Loucy (cell line): ENCODE measurements at regions not wholly inside any gene's neighbourhood (a gene's known extent, or its start where the extent isn't known, plus 50 kb on each side); places are given as distances from the start of the nearest gene placed in this dataset.

Source experiments
- EZH2phosphoT487 ChIP-seq: fragments of 200-600 bp; IDR thresholded peaks from 2 replicates; pipeline ENCODE4 v1.6.1; 2018; ENCODE audit warnings: antibody characterized with exemption, mild to moderate bottlenecking, moderate library complexity, borderline replicate concordance
- TF ChIP-seq, protein P1 (sequence below): fragments of 200-600 bp; sonication (generic); conservative IDR thresholded peaks from 2 replicates; pipeline ENCODE4 v1.5.1; 2014; ENCODE audit warnings: mild to moderate bottlenecking, antibody characterized with exemption, low read length

DNA sequence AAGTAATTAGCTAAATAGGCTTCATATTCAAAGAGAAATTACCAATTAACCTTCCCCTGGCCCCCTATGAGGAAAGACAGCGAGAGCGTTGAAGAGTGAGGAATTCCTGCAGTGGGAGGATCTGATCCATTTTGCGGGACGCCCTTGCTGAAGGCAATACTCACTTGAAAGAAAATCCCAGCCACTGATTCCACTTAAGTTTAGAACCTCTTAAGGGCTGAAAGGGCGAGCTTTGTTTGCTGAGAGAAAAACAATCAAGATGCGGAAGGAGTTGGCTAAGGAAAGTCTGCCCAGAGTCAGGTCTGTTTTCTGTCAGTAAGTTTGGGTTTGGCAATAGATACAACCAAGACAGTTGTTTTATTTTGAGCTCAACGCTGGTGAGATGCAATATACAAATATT is 102.8 kb upstream of the GBE1 start:
- TF ChIP-seq, protein P1, sequence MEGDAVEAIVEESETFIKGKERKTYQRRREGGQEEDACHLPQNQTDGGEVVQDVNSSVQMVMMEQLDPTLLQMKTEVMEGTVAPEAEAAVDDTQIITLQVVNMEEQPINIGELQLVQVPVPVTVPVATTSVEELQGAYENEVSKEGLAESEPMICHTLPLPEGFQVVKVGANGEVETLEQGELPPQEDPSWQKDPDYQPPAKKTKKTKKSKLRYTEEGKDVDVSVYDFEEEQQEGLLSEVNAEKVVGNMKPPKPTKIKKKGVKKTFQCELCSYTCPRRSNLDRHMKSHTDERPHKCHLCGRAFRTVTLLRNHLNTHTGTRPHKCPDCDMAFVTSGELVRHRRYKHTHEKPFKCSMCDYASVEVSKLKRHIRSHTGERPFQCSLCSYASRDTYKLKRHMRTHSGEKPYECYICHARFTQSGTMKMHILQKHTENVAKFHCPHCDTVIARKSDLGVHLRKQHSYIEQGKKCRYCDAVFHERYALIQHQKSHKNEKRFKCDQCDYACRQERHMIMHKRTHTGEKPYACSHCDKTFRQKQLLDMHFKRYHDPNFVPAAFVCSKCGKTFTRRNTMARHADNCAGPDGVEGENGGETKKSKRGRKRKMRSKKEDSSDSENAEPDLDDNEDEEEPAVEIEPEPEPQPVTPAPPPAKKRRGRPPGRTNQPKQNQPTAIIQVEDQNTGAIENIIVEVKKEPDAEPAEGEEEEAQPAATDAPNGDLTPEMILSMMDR: no peak
- no peak for TF ChIP-seq EZH2phosphoT487
